ENCODE measurements at regions not wholly inside any gene's neighbourhood (a gene's known extent, or its start where the extent isn't known, plus 50 kb on each side); places are given as distances from the start of the nearest gene placed in this dataset.

GRCh38 chr11:119899997-119900396, 171.0 kb upstream of the NECTIN1 start:
- Mint-ChIP-seq H3K4me3 (no peak overlapping the region), H3K27me3 (no peaks in the 10 kb centered on the region), H3K9me3 (no peaks in the 10 kb centered on the region), H3K36me3 (ENCODE audit: low read depth) (no peaks in the 10 kb centered on the region), H3K4me1 (ENCODE audit: low read depth) (no peaks in the 10 kb centered on the region), H3K27ac (no peak overlapping the region)
- POLR2A ChIA-PET, result no interaction called here
- no peak for DNase-seq
- H3K36me3 ChIP-seq (ENCODE audit: insufficient read depth, low read length), result no peaks in the 10 kb centered on the region
- CTCF ChIA-PET, result no interaction called here
- intact Hi-C loops (cut with DNase I, micrococcal nuclease), result no loop called here
- H3K4me3 ChIP-seq (ENCODE audit: low read length), result no peak overlapping the region
- no peak for TF ChIP-seq CTCF (IDR thresholded peaks at IDR 0.05)
- no peaks in the 10 kb centered on the region for H3K4me1 ChIP-seq (ENCODE audit: insufficient read depth, low read length)
- ATAC-seq (ENCODE audit: poor library complexity), result no peak
- H3K9me3 ChIP-seq (ENCODE audit: control insufficient read depth in 1 of 2, insufficient read depth in 1 of 2, low read length in 2 of 2), result no peaks in the 10 kb centered on the region
- no peaks in the 10 kb centered on the region for H3K27me3 ChIP-seq (ENCODE audit: control insufficient read depth in 1 of 2, insufficient read depth in 2 of 2, low read length in 2 of 2)
- no peak overlapping the region for H3K27ac ChIP-seq (ENCODE audit: low read depth in 1 of 2, low read length in 2 of 2)

- no peak for ATAC-seq (ENCODE audit: poor library complexity)
- no peaks in the 10 kb centered on the region for H3K9me3 ChIP-seq (ENCODE audit: control insufficient read depth in 1 of 2, insufficient read depth in 1 of 2, low read length in 2 of 2)
- ChIA-PET POLR2A (no interaction called here), CTCF (no interaction called here)
- Mint-ChIP-seq H3K9me3 (no peaks in the 10 kb centered on the region), H3K27ac (no peak overlapping the region), H3K27me3 (peaks cover 4% of the 10 kb centered on the region), H3K4me1 (ENCODE audit: low read depth) (no peaks in the 10 kb centered on the region), H3K36me3 (ENCODE audit: low read depth) (no peaks in the 10 kb centered on the region), H3K4me3 (no peak overlapping the region)
- H3K4me3 ChIP-seq (ENCODE audit: low read length), result no peak overlapping the region
- no peaks in the 10 kb centered on the region for H3K27me3 ChIP-seq (ENCODE audit: control insufficient read depth in 1 of 2, insufficient read depth in 2 of 2, low read length in 2 of 2)
- no peak for DNase-seq
- H3K36me3 ChIP-seq (ENCODE audit: insufficient read depth, low read length), result no peaks in the 10 kb centered on the region
- no peak overlapping the region for H3K27ac ChIP-seq (ENCODE audit: low read depth in 1 of 2, low read length in 2 of 2)
- intact Hi-C loops (cut with DNase I, micrococcal nuclease), result no loop called here
- TF ChIP-seq CTCF (IDR thresholded peaks at IDR 0.05), result no peak
- H3K4me1 ChIP-seq (ENCODE audit: insufficient read depth, low read length), result no peaks in the 10 kb centered on the region
Measured at GRCh38 chr11:119897576-119897975, 168.6 kb upstream of the NECTIN1 start.

- CTCF ChIA-PET, result no interaction called here
Measured at GRCh38 chr11:119897046-119897440, 168.0 kb upstream of the NECTIN1 start.

More at GRCh38 chr11:119897046-119897440, 168.0 kb upstream of the NECTIN1 start:
- Histone ChIP-seq H3K27ac (ENCODE audit: low read depth in 1 of 2, low read length in 2 of 2) (no peak overlapping the region), H3K27me3 (ENCODE audit: control insufficient read depth in 1 of 2, insufficient read depth in 2 of 2, low read length in 2 of 2) (no peaks in the 10 kb centered on the region), H3K4me3 (ENCODE audit: low read length) (no peak overlapping the region), H3K9me3 (ENCODE audit: control insufficient read depth in 1 of 2, insufficient read depth in 1 of 2, low read length in 2 of 2) (no peaks in the 10 kb centered on the region), H3K36me3 (ENCODE audit: insufficient read depth, low read length) (no peaks in the 10 kb centered on the region), H3K4me1 (ENCODE audit: insufficient read depth, low read length) (no peaks in the 10 kb centered on the region)
- Mint-ChIP-seq H3K4me1 (ENCODE audit: low read depth) (no peaks in the 10 kb centered on the region), H3K36me3 (ENCODE audit: low read depth) (no peaks in the 10 kb centered on the region), H3K9me3 (no peaks in the 10 kb centered on the region), H3K4me3 (no peak overlapping the region), H3K27ac (no peak overlapping the region), H3K27me3 (peaks cover 6% of the 10 kb centered on the region)
- intact Hi-C loops (cut with DNase I, micrococcal nuclease), result no loop called here
- TF ChIP-seq CTCF (IDR thresholded peaks at IDR 0.05), result no peak
- POLR2A ChIA-PET, result no interaction called here
- no peak for DNase-seq
- no peak for ATAC-seq (ENCODE audit: poor library complexity)
